ENCODE measurements at regions not wholly inside any gene's neighbourhood (a gene's known extent, or its start where the extent isn't known, plus 50 kb on each side); places are given as distances from the start of the nearest gene placed in this dataset.

DNA sequence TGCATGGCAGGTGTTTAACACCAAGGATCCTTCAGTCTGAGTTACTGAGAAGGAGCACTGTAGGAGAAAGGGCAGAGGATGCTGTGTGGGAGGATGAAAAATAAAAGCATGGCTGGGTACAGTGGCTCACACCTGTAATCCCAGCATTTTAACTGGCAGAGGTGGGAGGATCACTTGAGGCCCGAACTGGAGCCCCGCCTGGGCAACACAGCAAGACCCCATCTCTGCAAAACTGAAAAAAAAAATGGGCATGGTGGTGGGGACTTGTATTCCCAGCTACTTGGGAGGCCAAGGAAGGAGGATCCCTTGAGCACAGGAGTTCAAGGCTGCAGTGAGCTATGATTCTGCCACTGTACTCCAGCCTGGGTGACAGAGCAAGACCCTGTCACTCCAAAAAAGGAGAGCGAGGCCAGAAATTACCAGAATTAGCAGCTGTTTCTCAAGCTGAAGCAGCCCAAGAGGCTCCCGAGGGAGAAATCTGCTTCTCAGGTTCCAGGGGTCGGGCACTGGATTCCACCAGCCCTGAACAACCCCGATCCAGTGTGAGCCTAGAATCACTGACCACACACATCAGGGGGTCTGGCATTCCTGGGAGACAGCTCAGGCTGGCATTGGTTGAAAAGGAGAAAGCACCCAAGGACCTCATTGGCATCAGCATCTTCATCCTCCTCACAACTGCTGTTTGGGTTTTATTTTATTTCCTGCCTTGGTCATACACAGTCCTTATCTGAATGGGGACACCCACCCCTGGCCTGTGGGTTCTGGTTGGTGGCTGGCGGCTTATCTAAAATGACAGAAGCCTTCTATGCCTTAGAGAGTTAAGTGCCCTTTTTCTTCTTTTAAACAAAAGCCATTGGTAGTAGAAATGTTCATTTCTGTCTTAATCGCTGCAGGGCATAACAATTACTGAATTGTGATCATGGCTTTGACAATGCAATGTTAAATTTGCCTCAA, 66.3 kb upstream of the TRIM2 start:
- no peak overlapping the region for H3K4me2 ChIP-seq (ENCODE audit: insufficient read depth, low read length)

DNA sequence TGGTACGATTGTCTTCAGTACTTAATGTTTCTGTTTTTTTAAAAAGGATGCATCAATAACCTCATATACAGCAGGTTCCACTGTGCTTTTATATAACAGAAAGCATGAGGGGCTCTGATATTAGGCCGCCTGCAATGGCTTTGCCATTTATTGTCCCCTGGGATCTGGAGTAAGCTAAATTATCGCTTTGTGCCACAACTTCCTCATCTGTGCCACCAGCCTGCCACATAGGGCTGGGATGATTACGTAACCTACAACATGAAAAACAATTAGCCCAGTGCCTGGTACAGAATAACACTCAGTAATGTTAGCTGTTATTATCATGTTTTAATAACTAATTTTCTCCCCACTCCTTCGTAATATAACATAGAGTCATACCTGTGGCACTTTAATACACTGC, 65.5 kb upstream of the TRIM2 start:
- TF ChIP-seq, protein P1, sequence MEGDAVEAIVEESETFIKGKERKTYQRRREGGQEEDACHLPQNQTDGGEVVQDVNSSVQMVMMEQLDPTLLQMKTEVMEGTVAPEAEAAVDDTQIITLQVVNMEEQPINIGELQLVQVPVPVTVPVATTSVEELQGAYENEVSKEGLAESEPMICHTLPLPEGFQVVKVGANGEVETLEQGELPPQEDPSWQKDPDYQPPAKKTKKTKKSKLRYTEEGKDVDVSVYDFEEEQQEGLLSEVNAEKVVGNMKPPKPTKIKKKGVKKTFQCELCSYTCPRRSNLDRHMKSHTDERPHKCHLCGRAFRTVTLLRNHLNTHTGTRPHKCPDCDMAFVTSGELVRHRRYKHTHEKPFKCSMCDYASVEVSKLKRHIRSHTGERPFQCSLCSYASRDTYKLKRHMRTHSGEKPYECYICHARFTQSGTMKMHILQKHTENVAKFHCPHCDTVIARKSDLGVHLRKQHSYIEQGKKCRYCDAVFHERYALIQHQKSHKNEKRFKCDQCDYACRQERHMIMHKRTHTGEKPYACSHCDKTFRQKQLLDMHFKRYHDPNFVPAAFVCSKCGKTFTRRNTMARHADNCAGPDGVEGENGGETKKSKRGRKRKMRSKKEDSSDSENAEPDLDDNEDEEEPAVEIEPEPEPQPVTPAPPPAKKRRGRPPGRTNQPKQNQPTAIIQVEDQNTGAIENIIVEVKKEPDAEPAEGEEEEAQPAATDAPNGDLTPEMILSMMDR (IDR thresholded peaks at IDR 0.05; ENCODE audit: borderline replicate concordance, extremely low read depth, low read length, poor library complexity, severe bottlenecking): no peak
- TF ChIP-seq EZH2 (IDR thresholded peaks at IDR 0.05; ENCODE audit: borderline replicate concordance, low read depth, low read length, severe bottlenecking): no peak
- no peaks in the 10 kb centered on the region for H4K20me1 ChIP-seq (ENCODE audit: insufficient read depth, low read length)
- H2AFZ ChIP-seq (ENCODE audit: low read depth, low read length): no peak overlapping the region

More for the DNA sequence above, 66.3 kb upstream of the TRIM2 start:
- Histone ChIP-seq H4K20me1 (ENCODE audit: insufficient read depth, low read length) (no peaks in the 10 kb centered on the region), H3K9me3 (ENCODE audit: insufficient read depth, low read length, severe bottlenecking) (no peaks in the 10 kb centered on the region), H3K27me3 (ENCODE audit: insufficient read depth, low read length, poor library complexity) (no peaks in the 10 kb centered on the region), H3K4me1 (ENCODE audit: insufficient read depth, low read length) (no peaks in the 10 kb centered on the region; the same call in 1 of the 2 replicates), H3K9ac (ENCODE audit: low read depth, low read length) (no peak overlapping the region), H3K27ac (ENCODE audit: low read length) (no peak overlapping the region), H3K79me2 (ENCODE audit: insufficient read depth, low read length) (no peaks in the 10 kb centered on the region), H2AFZ (ENCODE audit: low read depth, low read length) (no peak overlapping the region), H3K4me3 (ENCODE audit: low read depth in 1 of 2, low read length in 2 of 2) (no peak overlapping the region), H3K36me3 (ENCODE audit: insufficient read depth, low read length) (no peaks in the 10 kb centered on the region)
- no peak for TF ChIP-seq EZH2 (IDR thresholded peaks at IDR 0.05; ENCODE audit: borderline replicate concordance, low read depth, low read length, severe bottlenecking)
- TF ChIP-seq, protein P1 (IDR thresholded peaks at IDR 0.05; ENCODE audit: borderline replicate concordance, extremely low read depth, low read length, poor library complexity, severe bottlenecking): no peak
- DNase-seq (no peak), ATAC-seq (ENCODE audit: insufficient read depth, low read depth) (no peak)

DNA sequence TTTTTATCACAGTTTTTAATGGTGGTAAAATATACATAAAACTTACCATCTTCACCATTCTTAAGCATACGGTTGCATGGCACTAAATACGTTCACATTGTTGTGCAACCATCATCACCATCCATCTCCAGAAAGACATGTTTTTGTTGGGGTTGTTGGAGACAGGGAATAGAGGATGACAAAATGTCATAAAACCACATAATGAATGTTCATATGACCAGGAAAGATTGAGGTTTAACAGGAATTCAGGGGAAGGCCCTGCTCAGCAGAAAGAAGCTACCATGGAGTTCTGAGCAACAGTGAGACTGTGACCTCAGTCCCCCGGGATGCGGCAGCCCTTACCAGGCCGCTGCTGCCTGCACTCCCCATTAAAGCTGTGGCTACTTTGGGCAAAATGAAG, 63.9 kb upstream of the TRIM2 start:
- ATAC-seq (ENCODE audit: insufficient read depth, low read depth): no peak
- Histone ChIP-seq H3K27ac (ENCODE audit: low read length) (no peak overlapping the region), H3K4me2 (ENCODE audit: insufficient read depth, low read length) (no peak overlapping the region), H3K27me3 (ENCODE audit: insufficient read depth, low read length, poor library complexity) (no peaks in the 10 kb centered on the region), H3K9me3 (ENCODE audit: insufficient read depth, low read length, severe bottlenecking) (no peaks in the 10 kb centered on the region), H3K79me2 (ENCODE audit: insufficient read depth, low read length) (no peaks in the 10 kb centered on the region), H3K9ac (ENCODE audit: low read depth, low read length) (no peak overlapping the region), H3K36me3 (ENCODE audit: insufficient read depth, low read length) (no peaks in the 10 kb centered on the region), H2AFZ (ENCODE audit: low read depth, low read length) (no peak overlapping the region), H3K4me1 (ENCODE audit: insufficient read depth, low read length) (peaks cover 4% of the 10 kb centered on the region; the same call in 1 of the 2 replicates), H4K20me1 (ENCODE audit: insufficient read depth, low read length) (no peaks in the 10 kb centered on the region), H3K4me3 (ENCODE audit: low read depth in 1 of 2, low read length in 2 of 2) (no peak overlapping the region)
- TF ChIP-seq, protein P1 (IDR thresholded peaks at IDR 0.05; ENCODE audit: borderline replicate concordance, extremely low read depth, low read length, poor library complexity, severe bottlenecking): no peak
- no peak for TF ChIP-seq EZH2 (IDR thresholded peaks at IDR 0.05; ENCODE audit: borderline replicate concordance, low read depth, low read length, severe bottlenecking)
- no peak for DNase-seq

More for the DNA sequence above, 65.5 kb upstream of the TRIM2 start:
- Histone ChIP-seq H3K4me2 (ENCODE audit: insufficient read depth, low read length) (no peak overlapping the region), H3K36me3 (ENCODE audit: insufficient read depth, low read length) (no peaks in the 10 kb centered on the region), H3K9me3 (ENCODE audit: insufficient read depth, low read length, severe bottlenecking) (no peaks in the 10 kb centered on the region), H3K9ac (ENCODE audit: low read depth, low read length) (no peak overlapping the region), H3K79me2 (ENCODE audit: insufficient read depth, low read length) (no peaks in the 10 kb centered on the region), H3K4me1 (ENCODE audit: insufficient read depth, low read length) (peaks cover 4% of the 10 kb centered on the region; the same call in 1 of the 2 replicates), H3K4me3 (ENCODE audit: low read depth in 1 of 2, low read length in 2 of 2) (no peak overlapping the region), H3K27ac (ENCODE audit: low read length) (no peak overlapping the region), H3K27me3 (ENCODE audit: insufficient read depth, low read length, poor library complexity) (no peaks in the 10 kb centered on the region)
- no peak for ATAC-seq (ENCODE audit: insufficient read depth, low read depth)
- no peak for DNase-seq
